Pancreas (tissue), 10 donors: ENCODE measurements at regions not wholly inside any gene's neighbourhood (a gene's known extent, or its start where the extent isn't known, plus 50 kb on each side); places are given as distances from the start of the nearest gene placed in this dataset.

Experiments
- ATAC-seq, 4 donors: fragments of 200-7000 bp; cut with Tn5 transposase; one replicate each; pipeline versions ENCODE4 v1.8.0 to v1.9.1; 2020; ENCODE audit warnings: mild to moderate bottlenecking in 4 of 4, moderate library complexity in 4 of 4
- DNase-seq, 6 donors: peaks; one replicate each; pipeline ENCODE4 v3.0.0-alpha.2; 2020
- FAIRE-seq: peaks from 2 replicates; lab custom pipeline; 2012; peaks lifted over from hg19 to GRCh38; lab: Jason Lieb, UNC
- H3K27ac ChIP-seq, 4 donors: fragments of 200-600 bp; sonication (generic); 1 replicate in 3 of 4; 2 replicates in 1 of 4; pipeline versions ENCODE4 v1.5.0 to v1.8.0; 2020
- H3K27me3 ChIP-seq, 4 donors: fragments of 200-600 bp; one replicate each; pipeline ENCODE4 v1.8.0; 2021
- H3K36me3 ChIP-seq, 3 donors: fragments of 200-600 bp; sonication (generic) in 1 of 3; one replicate each; pipeline versions ENCODE4 v1.5.0 to v1.8.0; 2020 to 2021
- H3K4me1 ChIP-seq, 3 donors: fragments of 200-600 bp; one replicate each; pipeline ENCODE4 v1.8.0; 2021
- H3K4me3 ChIP-seq, 4 donors: fragments of 200-600 bp; sonication (generic) in 2 of 4; one replicate each; pipeline versions ENCODE4 v1.5.0 to v1.8.0; 2020 to 2021
- H3K9me3 ChIP-seq, 4 donors: fragments of 200-600 bp; one replicate each; pipeline ENCODE4 v1.8.0; 2021
- CTCF ChIP-seq, 4 donors: fragments of 200-600 bp; sonication (generic) in 3 of 4; IDR thresholded peaks; one replicate each; pipeline versions ENCODE4 v1.5.0 to v1.8.0; 2021; ENCODE audit warnings: antibody characterized with exemption in 4 of 4
- WGBS, 2 donors: extraction: QIAGEN DNeasy Blood & Tissue Kit; methylation state at CpG; one replicate each; pipeline ENCODE4 v1.1.7; 2013; 5-methylcytosine and 5-hydroxymethylcytosine counted together
- intact Hi-C, 3 donors: fragments of 100-400 bp; cut with DNase I; formaldehyde crosslinking; loops; one replicate each; pipeline versions ENCODE4 v1.11.1 to v1.14.2; 2022
- donor health status: healthy with polysubstance abuse.
- donor health status: DM: no; HTN: no; CAD: no; lungs with moderate emphysema.
- donor health status: DM: no; HTN: no; CAD: no.
- donor health status: control.
- donor health status: control.
- donor health status: Bipolar disorder and iron deficiency.
- donor health status: DM: yes; HTN: yes; CAD: no.
- donor health status: DM: no; HTN: no; CAD: no.
- donor health status: DM: no; HTN: no; CAD: no.
- donor health status: DM: yes; HTN: yes; CAD: no.

GRCh38 chr6:153503810-153504209, 372.7 kb upstream of the RGS17 start:
- Histone ChIP-seq H3K27ac (no peak overlapping the region), H3K4me3 (no peak overlapping the region), H3K4me1 (no peaks in the 10 kb centered on the region), H3K9me3 (no peaks in the 10 kb centered on the region), H3K36me3 (no peaks in the 10 kb centered on the region), H3K27me3 (no peaks in the 10 kb centered on the region)
- WGBS, 2 donors, result 88 to 95% methylated on average over 4 of the region's 4 CpGs
- intact Hi-C loops, result no loop called here
- no peak for DNase-seq
- ATAC-seq, result no peak
- no peak for TF ChIP-seq CTCF (IDR thresholded peaks at IDR 0.05)
- no peak for FAIRE-seq

- DNase-seq (no peak), FAIRE-seq (no peak), ATAC-seq (no peak)
- intact Hi-C loops, result no loop called here
- no peaks in the 10 kb centered on the region for H3K36me3 ChIP-seq
- H3K27ac ChIP-seq, result no peak overlapping the region
- no peaks in the 10 kb centered on the region for H3K4me1 ChIP-seq
- WGBS, 2 donors, result 67 to 75% methylated on average over 2 of the region's 2 CpGs
- H3K9me3 ChIP-seq, result no peaks in the 10 kb centered on the region
- H3K4me3 ChIP-seq, result no peak overlapping the region
- no peak for TF ChIP-seq CTCF (IDR thresholded peaks at IDR 0.05)
- H3K27me3 ChIP-seq, result no peaks in the 10 kb centered on the region
Measured at GRCh38 chr6:153493501-153493900, 362.4 kb upstream of the RGS17 start.

- Histone ChIP-seq H3K27ac (no peak overlapping the region), H3K27me3 (no peaks in the 10 kb centered on the region), H3K36me3 (no peaks in the 10 kb centered on the region), H3K4me3 (no peak overlapping the region), H3K9me3 (no peaks in the 10 kb centered on the region), H3K4me1 (no peaks in the 10 kb centered on the region)
- FAIRE-seq (no peak), ATAC-seq (no peak), DNase-seq (no peak)
- intact Hi-C loops, result no loop called here
- TF ChIP-seq CTCF (IDR thresholded peaks at IDR 0.05), result no peak
- WGBS, 2 donors, result 63 to 72% methylated on average over 4 of the region's 4 CpGs
Measured at GRCh38 chr6:153489479-153489878, 358.4 kb upstream of the RGS17 start.

- Histone ChIP-seq H3K4me1 (no peaks in the 10 kb centered on the region), H3K27me3 (no peaks in the 10 kb centered on the region), H3K4me3 (no peak overlapping the region), H3K36me3 (no peaks in the 10 kb centered on the region), H3K27ac (no peak overlapping the region), H3K9me3 (no peaks in the 10 kb centered on the region)
- no peak for TF ChIP-seq CTCF (IDR thresholded peaks at IDR 0.05)
- DNase-seq (no peak), ATAC-seq (no peak), FAIRE-seq (no peak)
- WGBS, 2 donors, result 56 to 63% methylated on average over 1 of the region's 1 CpG
- intact Hi-C loops, result no loop called here
Measured at GRCh38 chr6:153488267-153488666, 357.2 kb upstream of the RGS17 start.

GRCh38 chr6:153485072-153485471, 354.0 kb upstream of the RGS17 start:
- no peak overlapping the region for H3K4me3 ChIP-seq
- no peaks in the 10 kb centered on the region for H3K27me3 ChIP-seq
- FAIRE-seq (no peak), ATAC-seq (no peak), DNase-seq (no peak)
- no peak overlapping the region for H3K27ac ChIP-seq
- no peaks in the 10 kb centered on the region for H3K36me3 ChIP-seq
- intact Hi-C loops, result no loop called here
- H3K4me1 ChIP-seq, result no peaks in the 10 kb centered on the region
- whole genome bisulfite sequencing, 2 donors, result 25 to 38% methylated on average over 1 of the region's 1 CpG
- H3K9me3 ChIP-seq, result no peaks in the 10 kb centered on the region
- TF ChIP-seq CTCF (IDR thresholded peaks at IDR 0.05), result no peak
